ENCODE measurements at regions not wholly inside any gene's neighbourhood (a gene's known extent, or its start where the extent isn't known, plus 50 kb on each side); places are given as distances from the start of the nearest gene placed in this dataset.

DNA sequence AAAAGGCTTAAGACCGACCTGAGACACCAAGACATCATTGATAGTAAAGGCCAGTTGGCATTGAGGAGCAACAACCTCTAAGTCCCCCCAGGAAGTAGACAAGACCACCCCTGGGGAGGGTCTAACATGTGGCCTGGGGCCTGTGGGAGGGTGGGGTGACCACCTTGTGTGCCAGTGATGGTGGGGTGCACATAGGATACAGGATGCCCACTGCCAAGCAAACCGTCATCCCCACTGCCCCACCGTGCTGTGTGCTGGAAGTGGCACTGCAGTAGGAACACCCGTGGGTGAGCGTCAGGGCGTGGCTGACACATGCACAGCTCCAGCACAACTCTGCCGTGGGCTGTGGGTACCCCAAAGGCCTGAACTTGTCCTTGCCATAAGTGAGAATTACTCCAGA, 84.3 kb upstream of the LGALSL start:
- H3K4me3 ChIP-seq (ENCODE audit: low read depth, low read length) = no peak overlapping the region
- peaks cover 10% of the 10 kb centered on the region for H3K27me3 ChIP-seq (ENCODE audit: control insufficient read depth, insufficient read depth, low read length)
- no peak for TF ChIP-seq CTCF (IDR thresholded peaks at IDR 0.05; ENCODE audit: insufficient read depth, low read depth, low read length)
- ChIA-PET POLR2A (no interaction called here), CTCF (no interaction called here)
- H3K36me3 ChIP-seq (ENCODE audit: control insufficient read depth, insufficient read depth, low read length) = no peaks in the 10 kb centered on the region
- no peak for DNase-seq (ENCODE audit: low read depth)

- no peak overlapping the region for H3K4me3 ChIP-seq (ENCODE audit: low read depth, low read length)
- ChIA-PET POLR2A (no interaction called here), CTCF (interaction anchor here (1.0 to 2.0 kb wide), 2 partner anchors 116 to 816 kb away, joined by 3 to 7 read pairs; no protein-coding TSS in a partner anchor)
- DNase-seq (ENCODE audit: low read depth) = no peak
- no peaks in the 10 kb centered on the region for H3K36me3 ChIP-seq (ENCODE audit: control insufficient read depth, insufficient read depth, low read length)
- no peak for TF ChIP-seq CTCF (IDR thresholded peaks at IDR 0.05; ENCODE audit: insufficient read depth, low read depth, low read length)
- peaks cover 8% of the 10 kb centered on the region; the same call in 1 of the 2 replicates for H3K27me3 ChIP-seq (ENCODE audit: control insufficient read depth, insufficient read depth, low read length)
These were observed 82.2 kb upstream of the LGALSL start for GRCh38 chr2:64371727-64372126.

- no peaks in the 10 kb centered on the region for H3K36me3 ChIP-seq (ENCODE audit: control insufficient read depth, insufficient read depth, low read length)
- ChIA-PET CTCF (no interaction called here), POLR2A (no interaction called here)
These were observed 79.3 kb upstream of the LGALSL start for GRCh38 chr2:64374686-64375085.

DNA sequence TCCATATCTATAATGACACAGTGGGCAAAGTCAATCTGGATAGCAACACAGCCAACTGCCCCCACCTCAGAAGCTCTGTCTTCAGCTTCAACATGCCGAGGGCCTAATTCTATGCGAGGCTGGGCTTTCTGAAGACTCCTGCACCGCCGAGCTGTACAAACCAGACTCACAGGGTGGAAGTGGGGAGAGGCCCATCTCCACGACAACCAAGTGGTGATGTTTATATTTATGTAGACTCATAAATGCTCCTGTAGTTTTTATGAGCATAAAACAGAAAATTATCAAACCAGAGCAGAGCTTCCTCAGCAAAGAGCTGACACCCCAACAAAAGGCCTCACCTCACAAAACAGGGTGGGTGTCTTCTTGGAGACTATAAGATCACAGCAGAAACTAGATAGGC, 77.0 kb upstream of the LGALSL start:
- Histone ChIP-seq H3K4me3 (ENCODE audit: low read depth, low read length) (no peak overlapping the region), H3K36me3 (ENCODE audit: control insufficient read depth, insufficient read depth, low read length) (no peaks in the 10 kb centered on the region), H3K27me3 (ENCODE audit: control insufficient read depth, insufficient read depth, low read length) (peaks cover 5% of the 10 kb centered on the region; the same call in 1 of the 2 replicates)
- POLR2A ChIA-PET = no interaction called here
- no peak for TF ChIP-seq CTCF (IDR thresholded peaks at IDR 0.05; ENCODE audit: insufficient read depth, low read depth, low read length)
- DNase-seq (ENCODE audit: low read depth) = no peak
- CTCF ChIA-PET = no interaction called here

More at GRCh38 chr2:64374686-64375085, 79.3 kb upstream of the LGALSL start:
- no peak for DNase-seq (ENCODE audit: low read depth)
- TF ChIP-seq CTCF (IDR thresholded peaks at IDR 0.05; ENCODE audit: insufficient read depth, low read depth, low read length) = no peak
- Histone ChIP-seq H3K4me3 (ENCODE audit: low read depth, low read length) (no peak overlapping the region), H3K27me3 (ENCODE audit: control insufficient read depth, insufficient read depth, low read length) (peaks cover 3% of the 10 kb centered on the region; the same call in 1 of the 2 replicates)

GRCh38 chr2:64379186-64379585, 74.8 kb upstream of the LGALSL start:
- Histone ChIP-seq H3K27me3 (ENCODE audit: control insufficient read depth, insufficient read depth, low read length) (peaks cover 5% of the 10 kb centered on the region), H3K36me3 (ENCODE audit: control insufficient read depth, insufficient read depth, low read length) (no peaks in the 10 kb centered on the region), H3K4me3 (ENCODE audit: low read depth, low read length) (no peak overlapping the region)
- CTCF ChIA-PET = no interaction called here
- TF ChIP-seq CTCF (IDR thresholded peaks at IDR 0.05; ENCODE audit: insufficient read depth, low read depth, low read length) = no peak
- no peak for DNase-seq (ENCODE audit: low read depth)
- POLR2A ChIA-PET = no interaction called here
